A673 (cell line): ENCODE measurements at regions not wholly inside any gene's neighbourhood (a gene's known extent, or its start where the extent isn't known, plus 50 kb on each side); places are given as distances from the start of the nearest gene placed in this dataset.
A peak's percentile ranks its signal among the peaks of the same experiment; 100 is the strongest.

Experiments
- BruUV-seq: library from RNA; stranded (reverse); fragments of 400-500 nt; replicated peaks from 2 replicates; lab custom pipeline; 2021; lab: Mats Ljungman, UMichigan
- CTCF ChIA-PET: fragments of 300-600 bp; sonication (Branson Sonifier 250); formaldehyde crosslinking; loops from one replicate; lab custom pipeline; 2022; ENCODE audit warnings: antibody characterized with exemption; lab: Charles Lee
- POLR2A ChIA-PET: fragments of 300-600 bp; sonication (Branson Sonifier 250); formaldehyde crosslinking; loops from one replicate; lab custom pipeline; 2022; ENCODE audit warnings: antibody characterized with exemption; ENCODE audit not compliant: low non-redundant PET; lab: Charles Lee
- DNase-seq: peaks from one replicate; pipeline ENCODE4 v3.0.0-alpha.2; 2015; ENCODE audit warnings: low spot score
- H3K27ac ChIP-seq: fragments of 200-600 bp; sonication (generic); 2 replicates; pipeline ENCODE4 v1.5.1; 2016; ENCODE audit warnings: mixed run types, low read depth, mild to moderate bottlenecking, mixed read lengths, antibody characterized with exemption, low read length; ENCODE audit not compliant: poor library complexity, severe bottlenecking
- H3K27me3 ChIP-seq: fragments of 200-600 bp; sonication (generic); replicated peaks from 2 replicates; pipeline ENCODE4 v1.6.1; 2017; ENCODE audit warnings: mixed run types, low read depth, mild to moderate bottlenecking, mixed read lengths, antibody characterized with exemption, low read length; ENCODE audit not compliant: insufficient read depth, poor library complexity
- H3K36me3 ChIP-seq: fragments of 200-600 bp; sonication (generic); 2 replicates; pipeline ENCODE4 v1.6.1; 2016; ENCODE audit warnings: mixed run types, mild to moderate bottlenecking, mixed read lengths, antibody characterized with exemption, low read length; ENCODE audit not compliant: insufficient read depth, poor library complexity, severe bottlenecking
- H3K4me1 ChIP-seq: fragments of 200-600 bp; sonication (generic); 2 replicates; pipeline ENCODE4 v1.6.1; 2017; ENCODE audit warnings: mixed run types, mild to moderate bottlenecking, mixed read lengths, antibody characterized with exemption, low read length; ENCODE audit not compliant: insufficient read depth, poor library complexity, severe bottlenecking
- H3K4me3 ChIP-seq: fragments of 200-600 bp; sonication (generic); 2 replicates; pipeline ENCODE4 v1.5.1; 2016; ENCODE audit warnings: low read depth, mixed run types, mild to moderate bottlenecking, mixed read lengths, low read length; ENCODE audit not compliant: poor library complexity, severe bottlenecking
- H3K9me3 ChIP-seq: fragments of 200-600 bp; sonication (generic); 2 replicates; pipeline ENCODE4 v1.6.1; 2016; ENCODE audit warnings: mixed run types, low read depth, mild to moderate bottlenecking, mixed read lengths, antibody characterized with exemption, low read length; ENCODE audit not compliant: poor library complexity, severe bottlenecking
- CTCF ChIP-seq: fragments of 300-800, 200-600 bp; sonication (generic); conservative IDR thresholded peaks from 2 replicates; pipeline ENCODE4 v1.5.1; 2017; ENCODE audit warnings: low read depth, mild to moderate bottlenecking, antibody characterized with exemption, low read length, moderate library complexity, mixed read lengths
- EZH2 ChIP-seq: fragments of 200-600 bp; sonication (generic); IDR thresholded peaks from 2 replicates; pipeline ENCODE4 v1.6.1; 2017; ENCODE audit warnings: borderline replicate concordance, low read depth, mild to moderate bottlenecking, mixed read lengths, antibody characterized with exemption, low read length; ENCODE audit not compliant: poor library complexity, severe bottlenecking
- intact Hi-C: fragments of 100-400 bp; cut with micrococcal nuclease; formaldehyde crosslinking; loops from one replicate; pipeline ENCODE4 v1.10.0; 2022; ENCODE audit not compliant: unreplicated experiment

GRCh38 chr5:108615216-108615615 lies 132.5 kb upstream of the FER start:
- CTCF ChIA-PET = no interaction called here
- intact Hi-C loops = no loop called here

GRCh38 chr5:108607421-108607820 lies 140.3 kb upstream of the FER start:
- no TSS peak for BruUV-seq
- CTCF ChIA-PET = no interaction called here
- intact Hi-C loops = no loop called here

More at GRCh38 chr5:108615216-108615615, 132.5 kb upstream of the FER start:
- H3K9me3 ChIP-seq = no peaks in the 10 kb centered on the region
- no peak overlapping the region for H3K4me3 ChIP-seq
- H3K27me3 ChIP-seq = no peaks in the 10 kb centered on the region
- no peak overlapping the region for H3K27ac ChIP-seq
- TF ChIP-seq CTCF (no peak), EZH2 (no peak)
- no peaks in the 10 kb centered on the region for H3K4me1 ChIP-seq
- DNase-seq = peak; percentile 7
- no TSS peak for BruUV-seq
- H3K36me3 ChIP-seq = no peaks in the 10 kb centered on the region
- POLR2A ChIA-PET = no interaction called here

GRCh38 chr5:108606185-108606584 lies 141.5 kb upstream of the FER start:
- no peaks in the 10 kb centered on the region for H3K27me3 ChIP-seq
- no peaks in the 10 kb centered on the region for H3K36me3 ChIP-seq
- H3K27ac ChIP-seq = no peak overlapping the region
- no peak overlapping the region for H3K4me3 ChIP-seq
- intact Hi-C loops = no loop called here
- DNase-seq = no peak
- no peak for TF ChIP-seq CTCF
- TF ChIP-seq EZH2 = no peak
- BruUV-seq = no TSS peak
- no peaks in the 10 kb centered on the region for H3K4me1 ChIP-seq
- ChIA-PET CTCF (no interaction called here), POLR2A (no interaction called here)
- H3K9me3 ChIP-seq = no peaks in the 10 kb centered on the region

More at GRCh38 chr5:108607421-108607820, 140.3 kb upstream of the FER start:
- POLR2A ChIA-PET = no interaction called here
- no peak for DNase-seq
- no peaks in the 10 kb centered on the region for H3K27me3 ChIP-seq
- H3K4me1 ChIP-seq = no peaks in the 10 kb centered on the region
- no peak overlapping the region for H3K4me3 ChIP-seq
- no peak overlapping the region for H3K27ac ChIP-seq
- H3K36me3 ChIP-seq = no peaks in the 10 kb centered on the region
- H3K9me3 ChIP-seq = no peaks in the 10 kb centered on the region
- TF ChIP-seq CTCF (no peak), EZH2 (no peak)
